Common myeloid progenitor, CD34-positive (primary cell): ENCODE measurements at regions not wholly inside any gene's neighbourhood (a gene's known extent, or its start where the extent isn't known, plus 50 kb on each side); places are given as distances from the start of the nearest gene placed in this dataset.

Experiments used
- CTCF ChIA-PET: fragments of 350-600 bp; sonication (Branson Sonifier 250); formaldehyde crosslinking; loops from one replicate; lab custom pipeline; 2021; ENCODE audit warnings: antibody characterized with exemption; lab: Charles Lee
- POLR2A ChIA-PET: fragments of 350-600 bp; sonication (Branson Sonifier 250); formaldehyde crosslinking; loops from one replicate; lab custom pipeline; 2021; ENCODE audit warnings: antibody characterized with exemption; lab: Charles Lee
- DNase-seq, 3 donors: peaks; one replicate each; pipeline versions ENCODE4 v3.0.0 to v3.0.0-alpha.2; 2013
- H3K27ac ChIP-seq, 2 experiments: 1 replicate in 1 of 2; 2 replicates in 1 of 2; pipeline ENCODE4 v1.7.0; 2013; ENCODE audit warnings: inconsistent platforms in 2 of 2, low read length in 2 of 2, mild to moderate bottlenecking in 2 of 2, low read depth in 1 of 2, moderate library complexity in 1 of 2; ENCODE audit not compliant: severe bottlenecking in 2 of 2, insufficient read depth in 1 of 2, poor library complexity in 1 of 2
- H3K27me3 ChIP-seq, 5 experiments: replicated peaks in 2 of 5; 1 replicate in 3 of 5; 2 replicates in 2 of 5; pipeline versions ENCODE4 v1.6.1 to v1.7.0; 2013; ENCODE audit warnings: low read length in 4 of 5, mild to moderate bottlenecking in 2 of 5, moderate library complexity in 2 of 5, inconsistent platforms in 1 of 5; ENCODE audit not compliant: insufficient read depth in 5 of 5, control insufficient read depth in 4 of 5
- H3K36me3 ChIP-seq, 4 experiments: 1 replicate in 2 of 4; 2 replicates in 2 of 4; pipeline versions ENCODE4 v1.6.1 to v1.7.0; 2013; ENCODE audit warnings: low read length in 3 of 4, control low read depth in 1 of 4, mild to moderate bottlenecking in 1 of 4; ENCODE audit not compliant: control insufficient read depth in 4 of 4, insufficient read depth in 4 of 4
- H3K4me1 ChIP-seq, 4 experiments: 1 replicate in 3 of 4; 2 replicates in 1 of 4; pipeline versions ENCODE4 v1.6.1 to v1.7.1; 2013; ENCODE audit warnings: low read length in 3 of 4, mild to moderate bottlenecking in 3 of 4, control low read depth in 1 of 4, inconsistent platforms in 1 of 4, moderate library complexity in 1 of 4; ENCODE audit not compliant: control insufficient read depth in 4 of 4, insufficient read depth in 4 of 4; ENCODE audit errors: control extremely low read depth in 1 of 4
- H3K4me3 ChIP-seq, 7 experiments: 1 replicate in 4 of 7; 2 replicates in 3 of 7; pipeline versions ENCODE4 v1.5.1 to v1.7.0; 2013; ENCODE audit warnings: mild to moderate bottlenecking in 7 of 7, low read length in 6 of 7, moderate library complexity in 6 of 7, inconsistent platforms in 2 of 7, low read depth in 2 of 7, control low read depth in 1 of 7; ENCODE audit not compliant: insufficient read depth in 4 of 7, control insufficient read depth in 1 of 7; ENCODE audit errors: extremely low read depth in 1 of 7
- H3K9me3 ChIP-seq, 5 experiments: 1 replicate in 4 of 5; 2 replicates in 1 of 5; pipeline versions ENCODE4 v1.6.1 to v1.7.1; 2013; ENCODE audit warnings: low read length in 4 of 5, mild to moderate bottlenecking in 2 of 5, inconsistent platforms in 1 of 5, low read depth in 1 of 5, moderate library complexity in 1 of 5; ENCODE audit not compliant: control insufficient read depth in 4 of 5, insufficient read depth in 2 of 5; ENCODE audit errors: control extremely low read depth in 1 of 5
- WGBS: methylation state at CpG from one replicate; pipeline ENCODE4 v1.1.5; 2013; ENCODE audit not compliant: insufficient coverage; 5-methylcytosine and 5-hydroxymethylcytosine counted together

DNA sequence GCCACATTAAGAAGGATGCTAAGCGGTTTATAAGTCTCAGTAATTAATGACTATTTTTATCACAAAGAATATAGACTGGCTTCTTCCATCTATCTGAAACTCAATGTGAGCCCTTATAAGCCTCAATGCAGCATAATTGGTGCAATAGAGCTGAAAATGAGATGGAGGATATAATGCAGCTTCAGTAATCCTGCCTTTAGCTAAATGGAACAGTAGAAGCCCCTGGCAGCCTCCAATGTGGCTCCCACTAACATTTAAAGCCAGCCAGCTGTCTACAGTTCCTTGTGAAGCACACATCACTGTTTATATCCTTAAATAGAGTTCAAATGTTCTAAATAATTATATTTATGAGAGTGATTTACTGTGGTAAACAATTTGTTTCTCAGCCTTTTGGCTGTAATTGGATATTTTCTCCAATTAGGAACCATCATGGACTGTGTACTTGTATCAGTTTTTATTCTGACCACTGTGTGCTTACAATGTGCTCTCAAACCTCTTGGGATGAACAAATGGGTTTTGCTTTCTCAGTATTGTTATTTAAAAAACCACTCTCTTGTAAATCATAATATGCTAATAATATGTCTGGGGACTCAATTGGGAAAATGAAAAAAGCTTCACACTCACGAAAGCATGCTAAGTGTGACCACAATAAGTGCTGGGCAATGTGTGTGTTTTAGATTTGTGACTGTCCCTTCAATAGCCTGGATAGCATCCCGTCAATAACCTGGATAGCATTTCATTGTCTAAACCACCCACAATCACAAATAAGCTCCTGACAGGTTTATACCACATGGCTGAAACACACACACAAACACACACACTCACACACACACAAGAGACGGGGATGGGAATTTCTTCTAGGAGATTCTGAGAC, 366.6 kb downstream of the GBE1 start:
- Histone ChIP-seq H3K9me3 (no peaks in the 10 kb centered on the region), H3K27me3 (no peaks in the 10 kb centered on the region), H3K4me1 (peaks cover 0 to 3% (median 0%) of the 10 kb centered on the region in 4 experiments), H3K36me3 (no peaks in the 10 kb centered on the region), H3K27ac (no peak overlapping the region), H3K4me3 (no peak overlapping the region)
- no peak for DNase-seq
- ChIA-PET CTCF (interaction anchor here (1.4 to 1.9 kb wide), 3 partner anchors 16 to 92 kb away, joined by 3 to 4 read pairs (median 4); no protein-coding TSS in a partner anchor), POLR2A (no interaction called here)
- WGBS = 80% methylated on average over 1 of the region's 4 CpGs

DNA sequence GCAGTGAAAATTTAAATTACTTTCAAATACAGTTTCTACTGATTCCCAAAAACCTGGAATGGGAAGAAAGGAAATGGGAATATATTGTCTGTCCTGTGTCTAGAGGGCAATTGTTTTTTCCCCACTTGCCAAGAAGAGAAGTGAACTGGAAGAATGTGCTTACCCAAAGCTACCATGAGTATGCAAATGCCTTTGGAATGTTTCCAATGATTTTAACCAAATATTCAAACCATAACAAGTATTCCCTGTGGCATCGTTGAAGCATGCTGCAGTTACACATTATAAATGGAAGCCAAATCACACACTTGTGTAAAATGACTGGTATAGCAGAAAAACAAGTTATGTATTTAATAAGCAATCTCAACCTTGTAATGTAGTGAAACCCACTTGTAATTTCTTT, 368.2 kb downstream of the GBE1 start:
- Histone ChIP-seq H3K4me1 (peaks cover 0 to 3% (median 0%) of the 10 kb centered on the region in 4 experiments), H3K27ac (no peak overlapping the region), H3K4me3 (no peak overlapping the region), H3K36me3 (no peaks in the 10 kb centered on the region), H3K9me3 (no peaks in the 10 kb centered on the region), H3K27me3 (peaks cover 0 to 2% (median 0%) of the 10 kb centered on the region in 5 experiments)
- ChIA-PET POLR2A (no interaction called here), CTCF (interaction anchor here (0.6 to 1.1 kb wide), 2 partner anchors 27 to 162 kb away, joined by 3 read pairs; no protein-coding TSS in a partner anchor)
- WGBS = no CpG with 5 or more reads among the region's 1 CpG
- no peak for DNase-seq

DNA sequence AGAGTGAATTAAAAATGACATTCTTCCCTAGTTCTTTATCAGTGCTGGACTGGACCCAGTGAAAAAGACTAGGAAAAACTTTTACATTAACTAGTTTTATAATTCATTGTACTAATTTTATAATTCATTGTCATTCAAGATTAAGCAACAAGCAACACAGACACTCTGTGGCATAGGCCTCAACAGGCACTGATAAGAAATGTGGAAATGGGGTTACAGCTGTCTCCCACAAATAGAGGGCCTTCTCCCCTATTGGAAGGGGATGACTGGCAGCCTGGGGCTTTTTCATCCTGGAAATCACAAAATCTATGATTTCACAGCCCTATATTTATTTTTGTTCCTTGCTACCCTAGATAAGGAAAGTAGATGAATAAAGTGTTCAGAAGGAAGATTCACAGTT, 370.6 kb downstream of the GBE1 start:
- Histone ChIP-seq H3K27me3 (peaks cover 0 to 2% (median 0%) of the 10 kb centered on the region in 5 experiments), H3K36me3 (no peaks in the 10 kb centered on the region), H3K9me3 (no peaks in the 10 kb centered on the region), H3K4me1 (peaks cover 0 to 3% (median 0%) of the 10 kb centered on the region in 4 experiments), H3K4me3 (no peak overlapping the region), H3K27ac (no peak overlapping the region)
- DNase-seq = peak; percentile 9 to 50 (median 21)
- ChIA-PET POLR2A (no interaction called here), CTCF (no interaction called here)

DNA sequence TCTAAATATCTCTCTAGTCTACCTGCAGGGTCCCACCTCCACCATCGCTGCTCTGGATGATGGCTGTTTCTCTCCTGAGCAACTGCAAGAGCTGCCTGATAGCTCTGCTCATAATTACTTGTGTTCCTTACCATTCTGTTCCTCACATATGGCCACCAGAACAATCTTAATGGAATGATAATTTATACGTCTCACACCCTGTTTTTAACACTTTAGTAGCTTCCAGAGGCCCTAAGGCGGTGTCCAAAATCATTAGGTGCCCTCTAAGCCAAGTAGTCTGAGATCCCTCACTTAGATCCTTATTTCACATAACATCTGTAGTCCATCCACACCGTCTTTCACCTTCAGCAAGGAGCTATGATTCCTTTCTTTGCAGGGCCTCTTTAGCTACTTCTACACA, 373.3 kb downstream of the GBE1 start:
- no peak for DNase-seq
- H3K4me3 ChIP-seq = no peak overlapping the region
- CTCF ChIA-PET = interaction anchor here (1.3 kb wide), 1 partner anchor 102 kb away, joined by 3 read pairs; no protein-coding TSS in a partner anchor
- H3K36me3 ChIP-seq = no peaks in the 10 kb centered on the region
- no peak overlapping the region for H3K27ac ChIP-seq
- peaks cover 0 to 2% (median 0%) of the 10 kb centered on the region in 5 experiments for H3K27me3 ChIP-seq
- H3K4me1 ChIP-seq = peaks cover 0 to 3% (median 0%) of the 10 kb centered on the region in 4 experiments
- 98% methylated on average over 4 of the region's 4 CpGs for WGBS
- POLR2A ChIA-PET = interaction anchor here (0.8 kb wide), 1 partner anchor 1119 kb away, joined by 3 read pairs; no protein-coding TSS in a partner anchor
- no peaks in the 10 kb centered on the region for H3K9me3 ChIP-seq

DNA sequence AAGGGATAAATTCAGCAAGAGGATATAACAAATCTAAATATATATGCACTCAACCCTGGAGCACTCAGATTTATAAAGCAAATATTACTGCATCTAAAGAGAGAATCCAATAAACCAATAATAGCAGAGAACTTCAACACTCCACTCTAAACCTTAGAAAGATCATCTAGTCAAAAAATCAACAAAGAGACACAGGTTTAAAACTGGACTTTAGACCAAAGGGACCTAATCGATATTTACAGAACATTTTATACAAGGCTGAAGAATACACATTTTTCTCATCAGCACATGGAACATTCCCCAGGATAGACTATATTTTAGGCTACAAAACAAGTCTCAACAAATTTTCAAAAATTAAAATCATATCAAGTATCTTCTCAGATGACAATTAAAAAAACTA, 379.0 kb downstream of the GBE1 start:
- POLR2A ChIA-PET = no interaction called here
- 100% methylated on average over 1 of the region's 1 CpG for WGBS

DNA sequence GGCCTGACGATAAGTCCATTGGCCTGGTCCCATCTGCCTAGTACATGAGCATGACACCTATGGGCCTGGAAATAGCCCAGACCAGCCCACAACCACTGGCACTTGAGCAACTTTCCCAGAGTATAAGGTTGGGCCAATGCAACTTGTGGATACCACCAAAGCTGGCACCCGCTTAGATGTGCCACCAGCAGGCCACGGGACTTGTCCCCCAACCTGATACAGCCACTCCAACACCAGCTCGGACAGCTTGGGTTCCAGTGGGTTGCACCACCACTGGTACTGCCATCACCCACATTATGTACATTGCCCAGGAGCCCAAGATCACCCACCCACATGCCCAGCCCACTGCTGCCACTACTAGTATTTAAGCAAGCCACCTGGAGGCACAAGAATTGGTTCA, 381.2 kb downstream of the GBE1 start:
- no peaks in the 10 kb centered on the region for H3K9me3 ChIP-seq
- DNase-seq = no peak
- H3K27ac ChIP-seq = no peak overlapping the region
- ChIA-PET POLR2A (no interaction called here), CTCF (no interaction called here)
- no peaks in the 10 kb centered on the region for H3K27me3 ChIP-seq
- H3K4me1 ChIP-seq = peaks cover 0 to 17% (median 5%) of the 10 kb centered on the region in 4 experiments
- H3K36me3 ChIP-seq = no peaks in the 10 kb centered on the region
- 100% methylated on average over 3 of the region's 4 CpGs for WGBS
- H3K4me3 ChIP-seq = no peak overlapping the region

More for the DNA sequence above, 379.0 kb downstream of the GBE1 start:
- CTCF ChIA-PET = interaction anchor here (1.0 kb wide), 1 partner anchor 31 kb away, joined by 3 read pairs; no protein-coding TSS in a partner anchor
- no peaks in the 10 kb centered on the region for H3K27me3 ChIP-seq
- DNase-seq = no peak
- H3K4me3 ChIP-seq = no peak overlapping the region
- no peaks in the 10 kb centered on the region for H3K9me3 ChIP-seq
- H3K27ac ChIP-seq = no peak overlapping the region
- peaks cover 0 to 17% (median 5%) of the 10 kb centered on the region in 4 experiments for H3K4me1 ChIP-seq
- no peaks in the 10 kb centered on the region for H3K36me3 ChIP-seq
